LNCAP (cell line): ENCODE measurements at regions not wholly inside any gene's neighbourhood (a gene's known extent, or its start where the extent isn't known, plus 50 kb on each side); places are given as distances from the start of the nearest gene placed in this dataset.

Experiments used
- CTCF ChIP-seq: fragments of 450-650 bp; IDR thresholded peaks from 2 replicates; pipeline ENCODE4 v1.5.1; 2017; ENCODE audit warnings: mild to moderate bottlenecking

GRCh38 chr6:10269814-10270472 lies 144.9 kb downstream of the TFAP2A start:
- TF ChIP-seq CTCF, result no peak

- TF ChIP-seq CTCF, result no peak
Observed at GRCh38 chr6:10268611-10269310, 146.1 kb downstream of the TFAP2A start.

GRCh38 chr6:10268111-10268510 lies 146.8 kb downstream of the TFAP2A start:
- no peak for TF ChIP-seq CTCF

GRCh38 chr6:10266462-10266861 lies 148.4 kb downstream of the TFAP2A start:
- TF ChIP-seq CTCF, result no peak

- no peak for TF ChIP-seq CTCF
Observed at GRCh38 chr6:10266061-10266460, 148.8 kb downstream of the TFAP2A start.

GRCh38 chr6:10262505-10262904 lies 152.4 kb downstream of the TFAP2A start:
- no peak for TF ChIP-seq CTCF

- no peak for TF ChIP-seq CTCF
Observed at GRCh38 chr6:10259671-10260070, 155.2 kb downstream of the TFAP2A start.
